Smooth muscle cell (in vitro differentiated cells): ENCODE measurements at regions not wholly inside any gene's neighbourhood (a gene's known extent, or its start where the extent isn't known, plus 50 kb on each side); places are given as distances from the start of the nearest gene placed in this dataset.

Experiments
- DNase-seq: peaks from one replicate; lab custom pipeline; 2025; ENCODE audit not compliant: unreplicated experiment; lab: John Stamatoyannopoulos, UW
- H2AFZ ChIP-seq: fragments of 200-600 bp; sonication (generic); 2 replicates; pipeline ENCODE4 v1.6.0; 2016; ENCODE audit warnings: antibody characterized with exemption, low read depth, mild to moderate bottlenecking
- H3F3A ChIP-seq: fragments of 200-600 bp; sonication (generic); 2 replicates; pipeline ENCODE4 v1.6.0; 2017; ENCODE audit warnings: antibody characterized with exemption, low read depth
- H3K27ac ChIP-seq: fragments of 200-600 bp; sonication (generic); 2 replicates; pipeline ENCODE4 v1.5.1; 2016; ENCODE audit warnings: low read depth, mild to moderate bottlenecking
- H3K27me3 ChIP-seq: fragments of 200-600 bp; sonication (generic); 2 replicates; pipeline ENCODE4 v1.6.1; 2016; ENCODE audit warnings: low read depth, mild to moderate bottlenecking
- H3K36me3 ChIP-seq: fragments of 200-600 bp; sonication (generic); 2 replicates; pipeline ENCODE4 v1.5.1; 2016; ENCODE audit warnings: low read depth
- H3K4me1 ChIP-seq: fragments of 200-600 bp; sonication (generic); 2 replicates; pipeline ENCODE4 v1.5.1; 2016; ENCODE audit warnings: low read depth
- H3K4me2 ChIP-seq: fragments of 200-600 bp; sonication (generic); 2 replicates; pipeline ENCODE4 v1.6.0; 2016; ENCODE audit warnings: mild to moderate bottlenecking
- H3K4me3 ChIP-seq: fragments of 200-600 bp; sonication (generic); 2 replicates; pipeline ENCODE4 v1.5.1; 2016; ENCODE audit warnings: mild to moderate bottlenecking
- H3K79me2 ChIP-seq: fragments of 200-600 bp; sonication (generic); 2 replicates; pipeline ENCODE4 v1.6.0; 2016; ENCODE audit warnings: low read depth, mild to moderate bottlenecking
- H3K9ac ChIP-seq: fragments of 200-600 bp; sonication (generic); 2 replicates; pipeline ENCODE4 v1.6.0; 2016; ENCODE audit warnings: low read depth
- H3K9me3 ChIP-seq: fragments of 200-600 bp; sonication (generic); replicated peaks from 2 replicates; pipeline ENCODE4 v1.5.1; 2016; ENCODE audit warnings: low read depth
- H4K20me1 ChIP-seq: fragments of 200-600 bp; sonication (generic); 2 replicates; pipeline ENCODE4 v1.6.0; 2016; ENCODE audit warnings: low read depth
- WGBS: methylation state at CpG from one replicate; pipeline ENCODE4 v1.1.7; 2016; ENCODE audit warnings: low lambda C conversion rate; 5-methylcytosine and 5-hydroxymethylcytosine counted together
- TF ChIP-seq, protein P1 (sequence below): fragments of 200-600 bp; sonication (generic); IDR thresholded peaks from 2 replicates; pipeline ENCODE4 v1.5.1; 2017; ENCODE audit warnings: borderline replicate concordance, mild to moderate bottlenecking, antibody characterized with exemption; ENCODE audit not compliant: insufficient read depth, poor library complexity, severe bottlenecking

DNA sequence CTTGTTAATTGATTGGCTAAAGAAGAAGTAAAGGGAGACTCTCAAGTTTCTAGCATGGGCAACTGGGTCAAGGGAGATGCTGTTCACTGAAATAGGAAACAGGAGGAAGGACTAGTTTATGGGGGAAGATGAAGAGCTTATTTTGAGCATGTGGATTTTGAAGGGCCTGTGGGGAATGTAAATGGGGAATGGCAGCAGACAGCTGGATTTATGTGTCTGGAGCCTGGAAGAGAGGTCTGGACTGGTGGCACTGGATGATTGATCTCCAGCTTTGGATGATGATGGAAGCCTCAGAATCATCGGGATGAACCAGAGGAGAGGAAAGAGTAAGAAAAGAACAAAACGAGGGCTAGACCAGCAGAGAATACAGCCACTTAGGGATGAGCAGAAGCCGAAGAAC, 54.9 kb upstream of the ENAH start:
- Histone ChIP-seq H2AFZ (peak overlapping the region; percentile 5), H3K9me3 (no peaks in the 10 kb centered on the region), H3F3A (peaks cover 6% of the 10 kb centered on the region), H3K79me2 (no peaks in the 10 kb centered on the region), H3K4me3 (no peak overlapping the region), H3K27ac (no peak overlapping the region), H3K27me3 (no peaks in the 10 kb centered on the region), H3K9ac (no peak overlapping the region), H3K4me2 (no peak overlapping the region), H4K20me1 (no peaks in the 10 kb centered on the region), H3K4me1 (peaks cover 9% of the 10 kb centered on the region), H3K36me3 (no peaks in the 10 kb centered on the region)
- 19% methylated on average over 3 of the region's 3 CpGs for WGBS
- TF ChIP-seq, protein P1, sequence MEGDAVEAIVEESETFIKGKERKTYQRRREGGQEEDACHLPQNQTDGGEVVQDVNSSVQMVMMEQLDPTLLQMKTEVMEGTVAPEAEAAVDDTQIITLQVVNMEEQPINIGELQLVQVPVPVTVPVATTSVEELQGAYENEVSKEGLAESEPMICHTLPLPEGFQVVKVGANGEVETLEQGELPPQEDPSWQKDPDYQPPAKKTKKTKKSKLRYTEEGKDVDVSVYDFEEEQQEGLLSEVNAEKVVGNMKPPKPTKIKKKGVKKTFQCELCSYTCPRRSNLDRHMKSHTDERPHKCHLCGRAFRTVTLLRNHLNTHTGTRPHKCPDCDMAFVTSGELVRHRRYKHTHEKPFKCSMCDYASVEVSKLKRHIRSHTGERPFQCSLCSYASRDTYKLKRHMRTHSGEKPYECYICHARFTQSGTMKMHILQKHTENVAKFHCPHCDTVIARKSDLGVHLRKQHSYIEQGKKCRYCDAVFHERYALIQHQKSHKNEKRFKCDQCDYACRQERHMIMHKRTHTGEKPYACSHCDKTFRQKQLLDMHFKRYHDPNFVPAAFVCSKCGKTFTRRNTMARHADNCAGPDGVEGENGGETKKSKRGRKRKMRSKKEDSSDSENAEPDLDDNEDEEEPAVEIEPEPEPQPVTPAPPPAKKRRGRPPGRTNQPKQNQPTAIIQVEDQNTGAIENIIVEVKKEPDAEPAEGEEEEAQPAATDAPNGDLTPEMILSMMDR: no peak
- DNase-seq: no peak

DNA sequence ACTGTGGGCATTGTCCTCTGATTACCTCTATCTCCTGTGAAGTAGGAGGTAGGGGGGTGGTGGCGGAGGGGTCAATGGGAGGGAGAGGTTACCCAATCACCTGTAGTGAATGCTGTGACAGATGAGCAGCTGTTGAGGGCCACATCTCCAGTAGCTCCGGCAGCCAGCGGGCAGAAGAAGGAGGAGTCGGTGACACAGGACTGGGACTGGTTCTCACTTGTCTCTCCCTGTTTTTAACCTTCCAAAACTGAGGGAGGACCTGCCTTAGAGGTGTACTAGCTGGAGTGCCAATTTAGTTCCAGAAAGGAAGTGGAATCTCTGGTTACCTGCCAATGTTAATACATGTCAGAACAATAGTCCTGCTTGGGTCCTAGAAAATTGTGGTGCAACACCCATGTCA, 56.2 kb upstream of the ENAH start:
- Histone ChIP-seq H3K4me1 (peaks cover 9% of the 10 kb centered on the region), H3K27me3 (no peaks in the 10 kb centered on the region), H3K36me3 (no peaks in the 10 kb centered on the region), H3K4me3 (no peak overlapping the region), H3K9ac (no peak overlapping the region), H3K4me2 (no peak overlapping the region), H4K20me1 (no peaks in the 10 kb centered on the region), H2AFZ (no peak overlapping the region), H3K27ac (no peak overlapping the region), H3K9me3 (no peaks in the 10 kb centered on the region), H3F3A (peaks cover 6% of the 10 kb centered on the region), H3K79me2 (no peaks in the 10 kb centered on the region)
- TF ChIP-seq, protein P1: no peak
- no peak for DNase-seq
- WGBS: 96% methylated on average over 4 of the region's 4 CpGs

DNA sequence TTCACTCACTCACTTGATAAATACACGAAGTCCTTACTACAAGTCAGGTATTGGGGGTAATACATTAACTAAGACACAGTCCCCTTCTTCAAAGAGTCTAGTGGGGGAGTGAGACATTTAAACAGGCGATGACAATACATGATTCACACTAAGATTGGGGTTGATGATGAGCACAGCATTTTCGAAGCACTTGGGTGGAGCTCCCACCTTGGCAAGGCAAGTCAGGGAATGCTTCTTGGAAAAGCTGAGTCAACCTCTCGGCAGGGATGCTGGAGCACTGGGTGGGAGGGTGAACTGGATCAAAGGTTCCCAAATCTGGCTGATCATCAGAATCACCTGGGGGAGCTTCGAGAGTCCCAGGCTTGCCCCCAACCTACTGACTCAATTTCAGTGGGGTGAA, 57.9 kb upstream of the ENAH start:
- H3K4me2 ChIP-seq: no peak overlapping the region
- no peak overlapping the region for H3K4me3 ChIP-seq
- no peak overlapping the region for H3K27ac ChIP-seq
- WGBS: 60% methylated on average over 5 of the region's 5 CpGs
- no peaks in the 10 kb centered on the region for H3K9me3 ChIP-seq
- H3F3A ChIP-seq: peaks cover 6% of the 10 kb centered on the region
- H3K27me3 ChIP-seq: no peaks in the 10 kb centered on the region
- no peaks in the 10 kb centered on the region for H4K20me1 ChIP-seq
- H3K79me2 ChIP-seq: no peaks in the 10 kb centered on the region
- no peak overlapping the region for H3K9ac ChIP-seq
- no peak for DNase-seq
- TF ChIP-seq, protein P1: no peak
- peaks cover 9% of the 10 kb centered on the region for H3K4me1 ChIP-seq
- no peaks in the 10 kb centered on the region for H3K36me3 ChIP-seq
- no peak overlapping the region for H2AFZ ChIP-seq

DNA sequence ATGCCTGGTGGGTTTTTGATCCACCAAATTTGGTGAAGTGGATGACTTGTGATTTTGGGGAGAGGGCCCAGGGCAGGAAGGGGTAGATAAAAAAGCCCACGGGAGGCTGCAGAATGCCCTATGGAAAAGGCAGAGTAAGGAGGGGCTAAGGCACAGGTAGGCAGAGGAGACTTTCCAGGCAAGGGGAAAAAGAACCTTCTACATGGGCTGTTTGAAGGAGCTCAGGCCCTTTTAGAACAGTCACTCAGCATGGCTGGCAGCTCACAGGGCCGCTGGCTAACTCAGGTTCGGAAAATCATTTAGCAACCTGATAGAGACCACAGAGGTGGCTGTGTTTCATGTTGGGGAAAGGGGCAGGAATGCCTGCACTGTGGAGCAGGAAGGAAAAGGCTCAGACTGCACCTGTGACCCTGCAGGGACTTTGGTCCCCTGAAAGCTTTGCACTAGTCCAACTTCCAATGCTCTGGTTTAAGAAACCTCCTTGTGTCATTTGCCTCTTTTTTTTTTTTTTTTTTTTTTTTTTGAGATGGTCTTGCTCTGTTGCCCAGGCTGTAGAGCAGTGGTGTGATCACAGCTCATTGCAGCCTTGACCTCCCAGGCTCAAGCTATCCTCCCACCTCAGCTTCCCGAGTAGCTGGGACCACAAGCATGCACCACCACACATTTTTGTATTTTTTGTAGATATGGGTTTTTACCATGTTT, 58.5 kb upstream of the ENAH start:
- Histone ChIP-seq H2AFZ (no peak overlapping the region), H3K27ac (no peak overlapping the region), H3K27me3 (no peaks in the 10 kb centered on the region), H3K4me1 (peaks cover 9% of the 10 kb centered on the region), H3K79me2 (no peaks in the 10 kb centered on the region), H3K9me3 (no peaks in the 10 kb centered on the region), H3F3A (peaks cover 6% of the 10 kb centered on the region), H3K4me2 (no peak overlapping the region), H3K36me3 (no peaks in the 10 kb centered on the region), H4K20me1 (no peaks in the 10 kb centered on the region), H3K4me3 (no peak overlapping the region), H3K9ac (no peak overlapping the region)
- TF ChIP-seq, protein P1: no peak
- 70% methylated on average over 4 of the region's 4 CpGs for WGBS
- no peak for DNase-seq
